ENCODE measurements at regions not wholly inside any gene's neighbourhood (a gene's known extent, or its start where the extent isn't known, plus 50 kb on each side); places are given as distances from the start of the nearest gene placed in this dataset.
"Not testable (repeated sequence)": the region's sequence is repeated elsewhere in the genome, so short reads cannot be mapped to it uniquely, and the experiment has no call there.

DNA sequence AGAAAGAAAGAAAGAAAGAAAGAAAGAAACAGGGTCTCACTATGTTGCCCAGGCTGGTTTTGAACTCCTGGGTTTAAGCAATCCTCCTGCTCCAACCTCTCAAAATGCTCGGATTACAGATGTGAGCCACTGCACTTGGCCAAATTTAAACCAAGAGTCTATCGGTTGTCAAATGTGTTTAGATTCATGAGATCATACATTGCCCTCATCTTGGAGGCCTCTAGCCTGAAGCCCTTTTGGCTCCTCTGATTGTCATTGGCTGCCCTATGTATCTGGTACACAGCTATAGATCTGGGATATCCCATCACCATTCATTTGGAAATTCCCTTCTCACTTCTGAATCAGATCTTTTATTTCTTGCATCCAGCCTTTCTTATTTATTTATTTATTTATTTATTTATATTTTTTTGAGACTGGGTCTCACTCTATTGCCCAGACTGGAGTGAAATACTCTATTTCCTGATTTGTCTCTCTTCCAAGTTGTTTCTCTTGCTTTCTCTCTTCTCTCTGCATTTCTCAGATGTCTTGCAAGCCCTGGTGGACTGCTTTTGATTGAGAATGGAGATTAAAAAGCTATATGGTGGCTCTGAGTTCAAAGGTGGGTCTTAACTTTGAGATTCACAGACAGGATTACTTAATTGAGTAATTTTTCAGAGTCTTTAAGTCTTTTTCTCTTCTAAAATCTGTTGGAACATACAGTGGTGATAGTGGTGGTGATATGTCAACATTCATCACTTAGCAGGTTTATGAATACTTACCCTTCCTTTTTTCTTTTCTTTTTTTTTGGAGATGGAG, 121.9 kb downstream of the GJA1 start:
- H3F3A ChIP-seq (ENCODE audit: insufficient read depth) = no peaks in the 10 kb centered on the region
- no peak for TF ChIP-seq EZH2 (IDR thresholded peaks at IDR 0.05; ENCODE audit: insufficient read depth, poor library complexity, severe bottlenecking)
- no peak for TF ChIP-seq EZH2phosphoT487 (IDR thresholded peaks at IDR 0.05; ENCODE audit: insufficient read depth, low read depth)
- no peaks in the 10 kb centered on the region for H3K9me2 ChIP-seq (ENCODE audit: insufficient read depth)
- no peak overlapping the region for H3K4me2 ChIP-seq (ENCODE audit: unreplicated experiment)
- H3K9ac ChIP-seq = no peak overlapping the region
- no peak overlapping the region for H3K27ac ChIP-seq
- no peak for DNase-seq
- no peaks in the 10 kb centered on the region; the same call in 1 of the 2 replicates for H3K4me1 ChIP-seq (ENCODE audit: insufficient read depth)
- in situ Hi-C loops (cut with MboI) = no loop called here
- no peaks in the 10 kb centered on the region for H3K27me3 ChIP-seq (replicated peaks; ENCODE audit: insufficient read depth)
- no peak overlapping the region for H3K4me3 ChIP-seq
- H4K20me1 ChIP-seq (ENCODE audit: insufficient read depth) = no peaks in the 10 kb centered on the region
- no peaks in the 10 kb centered on the region for H3K36me3 ChIP-seq (ENCODE audit: low read depth)
- no peak overlapping the region for H2AFZ ChIP-seq
- H3K79me2 ChIP-seq (ENCODE audit: insufficient read depth) = no peaks in the 10 kb centered on the region
- WGBS, 2 experiments (ENCODE audit: low coverage in 1 of 2, low lambda C conversion rate in 2 of 2, missing lambda C conversion rate in 2 of 2) = 96 to 97% methylated on average over 2 of the region's 2 CpGs
- no peaks in the 10 kb centered on the region for H3K9me3 ChIP-seq (ENCODE audit: low read depth)

DNA sequence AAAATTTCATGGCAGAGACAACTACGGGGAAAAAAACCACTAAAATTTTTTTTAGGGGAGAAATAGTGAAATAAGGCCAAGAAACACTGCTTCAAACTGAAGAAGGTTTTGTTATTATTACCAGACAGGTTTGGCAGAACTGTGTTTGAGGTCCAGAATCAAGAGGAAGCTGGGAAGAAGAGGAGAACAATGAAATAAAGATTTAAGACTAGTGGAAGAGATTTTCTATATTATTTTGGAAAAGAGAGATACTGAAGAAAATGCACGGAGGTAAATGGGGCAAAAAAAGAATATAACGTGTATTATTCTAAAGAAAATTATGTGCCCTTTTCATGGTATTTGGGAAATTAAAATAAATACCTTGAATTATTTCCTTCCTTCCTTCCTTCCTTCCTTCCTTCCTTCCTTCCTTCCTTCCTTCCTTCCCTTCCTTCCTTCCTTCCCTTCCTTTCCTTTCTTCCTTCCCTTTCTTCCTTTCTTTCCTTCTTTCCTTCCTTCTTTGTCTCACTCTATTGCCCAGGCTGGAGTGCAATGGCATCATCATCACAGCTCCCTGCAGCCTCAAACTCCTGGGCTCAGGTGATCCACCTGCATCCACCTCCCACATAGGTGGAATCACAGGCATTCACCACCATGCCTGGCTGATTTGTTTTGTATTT, 124.3 kb downstream of the GJA1 start:
- Histone ChIP-seq H3K27ac (no peak overlapping the region), H2AFZ (no peak overlapping the region), H3K36me3 (ENCODE audit: low read depth) (no peaks in the 10 kb centered on the region), H3K4me2 (ENCODE audit: unreplicated experiment) (no peak overlapping the region), H4K20me1 (ENCODE audit: insufficient read depth) (no peaks in the 10 kb centered on the region), H3F3A (ENCODE audit: insufficient read depth) (no peaks in the 10 kb centered on the region), H3K79me2 (ENCODE audit: insufficient read depth) (no peaks in the 10 kb centered on the region), H3K4me1 (ENCODE audit: insufficient read depth) (no peaks in the 10 kb centered on the region; the same call in 1 of the 2 replicates), H3K27me3 (replicated peaks; ENCODE audit: insufficient read depth) (no peaks in the 10 kb centered on the region), H3K4me3 (no peak overlapping the region), H3K9me3 (ENCODE audit: low read depth) (no peaks in the 10 kb centered on the region), H3K9me2 (ENCODE audit: insufficient read depth) (no peaks in the 10 kb centered on the region), H3K9ac (no peak overlapping the region)
- DNase-seq = no peak
- in situ Hi-C loops (cut with MboI) = no loop called here
- no peak for TF ChIP-seq EZH2 (IDR thresholded peaks at IDR 0.05; ENCODE audit: insufficient read depth, poor library complexity, severe bottlenecking)
- no peak for TF ChIP-seq EZH2phosphoT487 (IDR thresholded peaks at IDR 0.05; ENCODE audit: insufficient read depth, low read depth)
- 83 to 87% methylated on average over 3 of the region's 3 CpGs for WGBS, 2 experiments (ENCODE audit: low coverage in 1 of 2, low lambda C conversion rate in 2 of 2, missing lambda C conversion rate in 2 of 2)

DNA sequence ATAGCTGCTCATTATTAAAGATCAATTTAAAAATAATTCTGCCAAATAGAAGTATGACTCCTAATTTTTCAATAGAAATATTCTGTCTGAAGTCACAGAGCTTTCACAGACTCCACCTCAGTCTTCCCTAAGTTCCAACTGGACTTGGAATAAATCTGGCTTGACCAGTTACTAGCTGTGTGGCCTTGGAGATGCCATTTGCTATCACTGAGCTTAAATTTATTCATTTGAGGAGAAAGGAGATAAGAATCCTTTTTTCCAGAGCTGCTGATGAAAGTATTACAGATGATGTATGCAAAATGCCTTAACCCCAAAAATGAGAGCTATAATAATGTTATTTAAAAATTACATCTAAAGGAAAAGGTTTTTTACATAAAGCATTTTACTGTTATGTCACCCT, 125.0 kb downstream of the GJA1 start:
- TF ChIP-seq EZH2phosphoT487 (IDR thresholded peaks at IDR 0.05; ENCODE audit: insufficient read depth, low read depth) (no peak), EZH2 (IDR thresholded peaks at IDR 0.05; ENCODE audit: insufficient read depth, poor library complexity, severe bottlenecking) (no peak)
- Histone ChIP-seq H3K27me3 (replicated peaks; ENCODE audit: insufficient read depth) (no peaks in the 10 kb centered on the region), H3K9me2 (ENCODE audit: insufficient read depth) (no peaks in the 10 kb centered on the region), H3K4me1 (ENCODE audit: insufficient read depth) (no peaks in the 10 kb centered on the region; the same call in 1 of the 2 replicates), H4K20me1 (ENCODE audit: insufficient read depth) (no peaks in the 10 kb centered on the region), H3K79me2 (ENCODE audit: insufficient read depth) (no peaks in the 10 kb centered on the region), H3F3A (ENCODE audit: insufficient read depth) (no peaks in the 10 kb centered on the region), H3K27ac (no peak overlapping the region), H3K4me2 (ENCODE audit: unreplicated experiment) (no peak overlapping the region), H3K36me3 (ENCODE audit: low read depth) (no peaks in the 10 kb centered on the region), H3K4me3 (no peak overlapping the region), H2AFZ (no peak overlapping the region), H3K9me3 (ENCODE audit: low read depth) (no peaks in the 10 kb centered on the region), H3K9ac (no peak overlapping the region)
- no peak for DNase-seq
- in situ Hi-C loops (cut with MboI) = no loop called here

DNA sequence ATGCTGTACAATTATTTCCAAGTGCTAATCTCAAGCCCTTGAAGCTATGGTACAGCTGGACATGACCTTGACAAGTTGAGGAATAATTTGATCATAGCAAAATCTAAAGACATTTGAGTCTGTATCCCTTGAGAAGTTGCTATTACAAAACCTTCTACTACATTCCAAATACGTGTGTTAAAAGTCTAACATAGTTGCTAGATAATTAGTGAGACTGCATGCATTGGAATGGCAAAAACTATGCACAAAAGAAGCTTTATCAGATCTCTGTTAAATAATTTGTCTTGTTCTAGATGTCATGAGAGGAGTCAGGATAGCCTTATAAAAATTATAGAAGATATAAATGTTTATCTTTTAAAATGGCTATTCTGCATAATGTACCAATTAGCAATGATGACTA, 127.8 kb downstream of the GJA1 start:
- no peaks in the 10 kb centered on the region for H3K9me2 ChIP-seq (ENCODE audit: insufficient read depth)
- H3K9me3 ChIP-seq (ENCODE audit: low read depth) = no peaks in the 10 kb centered on the region
- H4K20me1 ChIP-seq (ENCODE audit: insufficient read depth) = no peaks in the 10 kb centered on the region
- H3K4me3 ChIP-seq = no peak overlapping the region
- H3K27ac ChIP-seq = no peak overlapping the region
- TF ChIP-seq EZH2 (IDR thresholded peaks at IDR 0.05; ENCODE audit: insufficient read depth, poor library complexity, severe bottlenecking) (no peak), EZH2phosphoT487 (IDR thresholded peaks at IDR 0.05; ENCODE audit: insufficient read depth, low read depth) (no peak)
- H2AFZ ChIP-seq = no peak overlapping the region
- no peaks in the 10 kb centered on the region for H3K36me3 ChIP-seq (ENCODE audit: low read depth)
- H3F3A ChIP-seq (ENCODE audit: insufficient read depth) = no peaks in the 10 kb centered on the region
- no peaks in the 10 kb centered on the region for H3K4me1 ChIP-seq (ENCODE audit: insufficient read depth)
- in situ Hi-C loops (cut with MboI) = no loop called here
- WGBS, 2 experiments (ENCODE audit: low coverage in 1 of 2, low lambda C conversion rate in 2 of 2, missing lambda C conversion rate in 2 of 2) = 72 to 83% methylated on average over 1 of the region's 1 CpG
- no peak overlapping the region for H3K4me2 ChIP-seq (ENCODE audit: unreplicated experiment)
- no peak overlapping the region for H3K9ac ChIP-seq
- H3K79me2 ChIP-seq (ENCODE audit: insufficient read depth) = no peaks in the 10 kb centered on the region
- no peaks in the 10 kb centered on the region for H3K27me3 ChIP-seq (replicated peaks; ENCODE audit: insufficient read depth)
- no peak for DNase-seq

DNA sequence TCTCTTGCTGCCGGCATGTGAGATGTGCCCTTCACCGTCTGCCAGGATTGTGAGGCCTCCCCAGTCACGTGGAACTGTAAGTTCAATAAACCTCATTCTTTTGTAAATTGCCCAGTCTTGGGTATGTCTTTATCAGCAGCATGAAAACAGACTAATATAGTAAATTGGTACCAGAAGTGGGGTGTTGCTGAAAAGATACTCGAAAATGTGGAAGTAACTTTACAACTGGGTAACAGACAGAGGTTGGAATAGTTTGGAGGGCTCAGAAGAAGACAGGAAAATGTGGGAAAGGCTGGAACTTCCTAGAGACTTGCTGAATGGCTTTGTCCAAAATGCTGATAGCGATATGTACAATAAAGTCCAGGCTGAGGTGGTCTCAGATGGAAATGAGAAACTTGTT, 129.1 kb downstream of the GJA1 start:
- H3K27me3 ChIP-seq (replicated peaks; ENCODE audit: insufficient read depth); in situ Hi-C loops (cut with MboI); H3F3A ChIP-seq (ENCODE audit: insufficient read depth); DNase-seq; H3K27ac ChIP-seq; H3K9me2 ChIP-seq (ENCODE audit: insufficient read depth); H3K36me3 ChIP-seq (ENCODE audit: low read depth); H3K9me3 ChIP-seq (ENCODE audit: low read depth); H3K4me3 ChIP-seq; H2AFZ ChIP-seq; H3K4me1 ChIP-seq (ENCODE audit: insufficient read depth); H3K9ac ChIP-seq; H3K4me2 ChIP-seq (ENCODE audit: unreplicated experiment); H3K79me2 ChIP-seq (ENCODE audit: insufficient read depth); H4K20me1 ChIP-seq (ENCODE audit: insufficient read depth): not testable (repeated sequence)
- 76 to 83% methylated on average over 5 of the region's 5 CpGs for WGBS, 2 experiments (ENCODE audit: low coverage in 1 of 2, low lambda C conversion rate in 2 of 2, missing lambda C conversion rate in 2 of 2)
